Neural cell (in vitro differentiated cells): ENCODE measurements at regions not wholly inside any gene's neighbourhood (a gene's known extent, or its start where the extent isn't known, plus 50 kb on each side); places are given as distances from the start of the nearest gene placed in this dataset.

Experiments used
- CTCF ChIP-seq: fragments of 450-650 bp; IDR thresholded peaks from 2 replicates; pipeline ENCODE4 v1.5.1; 2014; ENCODE audit warnings: antibody characterized with exemption, mild to moderate bottlenecking, moderate library complexity; ENCODE audit not compliant: poor library complexity, severe bottlenecking
- EP300 ChIP-seq: fragments of 450-650 bp; conservative IDR thresholded peaks from 2 replicates; pipeline ENCODE4 v1.6.1; 2014; ENCODE audit warnings: antibody characterized with exemption, mild to moderate bottlenecking, moderate library complexity; ENCODE audit not compliant: poor library complexity, severe bottlenecking
- EZH2 ChIP-seq: fragments of 200-600, 300-800 bp; shearing (Covaris generic), sonication (generic); IDR thresholded peaks from 2 replicates; pipeline ENCODE4 v1.6.1; 2014; ENCODE audit warnings: antibody characterized with exemption, low read length, borderline replicate concordance, mild to moderate bottlenecking; ENCODE audit not compliant: insufficient read depth, poor library complexity, severe bottlenecking
- POLR2AphosphoS5 ChIP-seq: IDR thresholded peaks from 2 replicates; pipeline ENCODE4 v1.6.1; 2012

GRCh38 chr21:15514073-15514946 lies 215.5 kb upstream of the USP25 start:
- TF ChIP-seq EZH2 (no peak), CTCF (no peak), POLR2AphosphoS5 (no peak), EP300 (no peak)
